ENCODE measurements at regions not wholly inside any gene's neighbourhood (a gene's known extent, or its start where the extent isn't known, plus 50 kb on each side); places are given as distances from the start of the nearest gene placed in this dataset.
A peak's percentile ranks its signal among the peaks of the same experiment; 100 is the strongest.

GRCh38 chr3:196142202-196142956, 60.5 kb upstream of the TFRC start:
- intact Hi-C loops (cut with micrococcal nuclease; ENCODE audit: unreplicated experiment) = no loop called here
- Histone ChIP-seq H2AFZ (ENCODE audit: control insufficient read depth, low read depth, low read length) (no peak overlapping the region), H3K9ac (ENCODE audit: control insufficient read depth, insufficient read depth, low read length) (no peak overlapping the region), H3K4me3 (no peak overlapping the region), H3K36me3 (ENCODE audit: control insufficient read depth in 2 of 2, insufficient read depth in 2 of 2, low read length in 1 of 2) (no peaks in the 10 kb centered on the region), H3K27me3 (replicated peaks in 1 of 2; ENCODE audit: control insufficient read depth in 2 of 2, insufficient read depth in 2 of 2, low read length in 1 of 2) (no peaks in the 10 kb centered on the region), H3K9me3 (replicated peaks; ENCODE audit: control insufficient read depth, insufficient read depth, low read length) (no peaks in the 10 kb centered on the region), H3K4me1 (ENCODE audit: control insufficient read depth, insufficient read depth, low read length) (peaks cover 21% of the 10 kb centered on the region), H3K79me2 (ENCODE audit: control insufficient read depth, insufficient read depth, low read length) (no peaks in the 10 kb centered on the region), H4K20me1 (ENCODE audit: control insufficient read depth, insufficient read depth) (no peaks in the 10 kb centered on the region), H3K4me2 (ENCODE audit: control insufficient read depth, insufficient read depth) (no peak overlapping the region), H3K27ac (ENCODE audit: control insufficient read depth, insufficient read depth) (no peak overlapping the region)
- BruUV-seq (replicated peaks) = no TSS peak
- FAIRE-seq (no peak), ATAC-seq (no peak; the same call in 2 of the 3 replicates), DNase-seq (ENCODE audit: low read depth, low spot score) (no peak)
- SMC1A ChIA-PET (ENCODE audit: uncharacterized antibody, unreplicated experiment) = interaction anchor here (0.6 to 1.5 kb wide), 8 partner anchors 10 to 68 kb away, joined by 3 to 6 read pairs (median 3); no protein-coding TSS in a partner anchor
- 91% methylated on average over 16 of the region's 16 CpGs for WGBS (ENCODE audit: insufficient coverage, insufficient replicate concordance, low lambda C conversion rate, missing lambda C conversion rate)
- RAD21 ChIA-PET (ENCODE audit: unreplicated experiment) = interaction anchor here (1.1 to 1.4 kb wide), 2 partner anchors 25 to 69 kb away, joined by 3 to 4 read pairs; no protein-coding TSS in a partner anchor
- in situ Hi-C loops (cut with MboI) = no loop called here
- POLR2A ChIA-PET = interaction anchor here (0.8 to 1.9 kb wide), 4 partner anchors 8 to 30 kb away, joined by 3 to 6 read pairs (median 4); no protein-coding TSS in a partner anchor
- CTCF ChIA-PET = interaction anchor here (1.0 to 1.5 kb wide), 4 partner anchors 14 to 69 kb away, joined by 3 to 4 read pairs (median 4); no protein-coding TSS in a partner anchor
- peak; percentile 21; the same call in 1 of the 2 replicates for TF ChIP-seq SPI1 (IDR thresholded peaks at IDR 0.05; ENCODE audit: borderline replicate concordance, insufficient read depth, low read depth, low read length)
- no peak for TF ChIP-seq SREBF2 (IDR thresholded peaks at IDR 0.05; ENCODE audit: low read length)

- ChIA-PET RAD21 (ENCODE audit: unreplicated experiment) (interaction anchor here (1.1 to 1.4 kb wide), 2 partner anchors 24 to 68 kb away, joined by 3 to 4 read pairs; no protein-coding TSS in a partner anchor), POLR2A (interaction anchor here (0.8 to 1.9 kb wide), 4 partner anchors 9 to 29 kb away, joined by 3 to 6 read pairs (median 4); no protein-coding TSS in a partner anchor), SMC1A (ENCODE audit: uncharacterized antibody, unreplicated experiment) (interaction anchor here (0.9 to 1.5 kb wide), 4 partner anchors 11 to 45 kb away, joined by 3 read pairs; no protein-coding TSS in a partner anchor), CTCF (interaction anchor here (0.6 to 1.5 kb wide), 2 partner anchors 15 to 95 kb away, joined by 3 to 4 read pairs; no protein-coding TSS in a partner anchor)
- H3K36me3 ChIP-seq (ENCODE audit: control insufficient read depth in 2 of 2, insufficient read depth in 2 of 2, low read length in 1 of 2) = no peaks in the 10 kb centered on the region
- no peak for DNase-seq (ENCODE audit: low read depth, low spot score)
- FAIRE-seq = no peak
- TF ChIP-seq ZNF687 (IDR thresholded peaks at IDR 0.05) (no peak), KDM1A (IDR thresholded peaks at IDR 0.05; ENCODE audit: borderline replicate concordance) (no peak), IRF4 (IDR thresholded peaks at IDR 0.05; ENCODE audit: low read depth, low read length) (no peak), RAD21 (IDR thresholded peaks at IDR 0.05; ENCODE audit: insufficient read depth, low read depth, low read length) (no peak), HDGF (IDR thresholded peaks at IDR 0.05) (no peak)
- no peak overlapping the region for H2AFZ ChIP-seq (ENCODE audit: control insufficient read depth, low read depth, low read length)
- no peak overlapping the region for H3K4me2 ChIP-seq (ENCODE audit: control insufficient read depth, insufficient read depth)
- no peak for ATAC-seq
- H3K79me2 ChIP-seq (ENCODE audit: control insufficient read depth, insufficient read depth, low read length) = no peaks in the 10 kb centered on the region
- H3K4me1 ChIP-seq (ENCODE audit: control insufficient read depth, insufficient read depth, low read length) = peaks cover 21% of the 10 kb centered on the region
- no peak overlapping the region for H3K27ac ChIP-seq (ENCODE audit: control insufficient read depth, insufficient read depth)
- no TSS peak for BruUV-seq (replicated peaks)
- intact Hi-C loops (cut with micrococcal nuclease; ENCODE audit: unreplicated experiment) (no loop called here), in situ Hi-C loops (cut with MboI) (no loop called here)
- no peaks in the 10 kb centered on the region for H3K27me3 ChIP-seq (replicated peaks in 1 of 2; ENCODE audit: control insufficient read depth in 2 of 2, insufficient read depth in 2 of 2, low read length in 1 of 2)
- no peak overlapping the region for H3K9ac ChIP-seq (ENCODE audit: control insufficient read depth, insufficient read depth, low read length)
- H3K9me3 ChIP-seq (replicated peaks; ENCODE audit: control insufficient read depth, insufficient read depth, low read length) = no peaks in the 10 kb centered on the region
- no peaks in the 10 kb centered on the region for H4K20me1 ChIP-seq (ENCODE audit: control insufficient read depth, insufficient read depth)
- H3K4me3 ChIP-seq = no peak overlapping the region
- WGBS (ENCODE audit: insufficient coverage, insufficient replicate concordance, low lambda C conversion rate, missing lambda C conversion rate) = 88% methylated on average over 6 of the region's 6 CpGs
Measured at GRCh38 chr3:196141866-196142201, 59.9 kb upstream of the TFRC start.

Measured in GM12878 (cell line).